Renal pelvis (tissue), 1 donor: ENCODE measurements at regions not wholly inside any gene's neighbourhood (a gene's known extent, or its start where the extent isn't known, plus 50 kb on each side); places are given as distances from the start of the nearest gene placed in this dataset.
A peak's percentile ranks its signal among the peaks of the same experiment; 100 is the strongest.
"Not testable (repeated sequence)": the region's sequence is repeated elsewhere in the genome, so short reads cannot be mapped to it uniquely, and the experiment has no call there.

Experiments
- DNase-seq: peaks from one replicate; pipeline ENCODE4 v3.0.0-alpha.2; 2013

- DNase-seq = no peak
Observed at GRCh38 chr12:128008341-128008740, 258.6 kb upstream of the TMEM132C start.

GRCh38 chr12:128009108-128009507 is 257.9 kb upstream of the TMEM132C start:
- DNase-seq = no peak

- DNase-seq = no peak
Observed at GRCh38 chr12:128012110-128012509, 254.9 kb upstream of the TMEM132C start.

- DNase-seq = no peak
Observed at GRCh38 chr12:128015276-128015675, 251.7 kb upstream of the TMEM132C start.

GRCh38 chr12:128018067-128018466 is 248.9 kb upstream of the TMEM132C start:
- no peak for DNase-seq

GRCh38 chr12:128019996-128020544 is 246.9 kb upstream of the TMEM132C start:
- no peak for DNase-seq

- no peak for DNase-seq
Observed at GRCh38 chr12:128021561-128021960, 245.4 kb upstream of the TMEM132C start.

GRCh38 chr12:128025589-128026245 is 241.3 kb upstream of the TMEM132C start:
- DNase-seq = peak; percentile 4

GRCh38 chr12:128026696-128027574 is 240.0 kb upstream of the TMEM132C start:
- DNase-seq = no peak

GRCh38 chr12:128033473-128033872 is 233.5 kb upstream of the TMEM132C start:
- DNase-seq = no peak

GRCh38 chr12:128040971-128041370 is 226.0 kb upstream of the TMEM132C start:
- no peak for DNase-seq

- not testable (repeated sequence) for DNase-seq
Observed at GRCh38 chr12:128042283-128042682, 224.7 kb upstream of the TMEM132C start.

GRCh38 chr12:128042825-128043224 is 224.1 kb upstream of the TMEM132C start:
- no peak for DNase-seq

GRCh38 chr12:128043317-128043716 is 223.7 kb upstream of the TMEM132C start:
- no peak for DNase-seq

- no peak for DNase-seq
Observed at GRCh38 chr12:128047266-128048060, 219.5 kb upstream of the TMEM132C start.

- no peak for DNase-seq
Observed at GRCh38 chr12:128052331-128052730, 214.6 kb upstream of the TMEM132C start.

GRCh38 chr12:128052777-128053176 is 214.2 kb upstream of the TMEM132C start:
- no peak for DNase-seq

- DNase-seq = no peak
Observed at GRCh38 chr12:128055567-128055966, 211.4 kb upstream of the TMEM132C start.

GRCh38 chr12:128056136-128056801 is 210.7 kb upstream of the TMEM132C start:
- DNase-seq = no peak

- DNase-seq = no peak
Observed at GRCh38 chr12:128057586-128057985, 209.4 kb upstream of the TMEM132C start.

- no peak for DNase-seq
Observed at GRCh38 chr12:128059621-128060370, 207.2 kb upstream of the TMEM132C start.
